Vagina (tissue), 2 donors: ENCODE measurements at regions not wholly inside any gene's neighbourhood (a gene's known extent, or its start where the extent isn't known, plus 50 kb on each side); places are given as distances from the start of the nearest gene placed in this dataset.

Experiments
- DNase-seq, 2 donors: peaks; one replicate each; pipeline ENCODE4 v3.0.0-alpha.2; 2017; ENCODE audit errors: extremely low spot score in 2 of 2
- H3K27ac ChIP-seq: fragments of 200-600 bp; sonication (generic); one replicate; pipeline ENCODE4 v1.5.1; 2019
- H3K27me3 ChIP-seq: fragments of 200-600 bp; sonication (generic); one replicate; pipeline ENCODE4 v1.5.1; 2019
- H3K36me3 ChIP-seq, 2 donors: fragments of 200-600 bp; sonication (generic); one replicate each; pipeline ENCODE4 v1.5.1; 2017 to 2019
- H3K4me1 ChIP-seq: fragments of 200-600 bp; sonication (generic); one replicate; pipeline ENCODE4 v1.5.1; 2019
- H3K4me3 ChIP-seq, 2 donors: fragments of 200-600 bp; sonication (generic); 1 replicate in 1 of 2; 2 replicates in 1 of 2; pipeline ENCODE4 v1.5.1; 2016 to 2019
- H3K9me3 ChIP-seq: fragments of 200-600 bp; sonication (generic); one replicate; pipeline ENCODE4 v1.5.1; 2019
- POLR2A ChIP-seq, 2 donors: fragments of 450-650 bp; IDR thresholded peaks; one replicate each; pipeline ENCODE4 v1.6.1; 2017; ENCODE audit warnings: antibody characterized with exemption in 2 of 2, mild to moderate bottlenecking in 2 of 2, moderate library complexity in 2 of 2
- POLR2AphosphoS5 ChIP-seq, 2 donors: sonication (generic); formaldehyde crosslinking; IDR thresholded peaks; one replicate each; pipeline ENCODE4 v1.9.0; 2017; ENCODE audit warnings: antibody characterized with exemption in 2 of 2, mild to moderate bottlenecking in 2 of 2, low read depth in 1 of 2; ENCODE audit not compliant: insufficient read depth in 1 of 2
- intact Hi-C: fragments of 100-400 bp; cut with DNase I; formaldehyde crosslinking; loops from one replicate; pipeline ENCODE4 v1.15.1; 2023
- TF ChIP-seq, protein P1 (sequence below), 3 experiments: fragments of 450-650 bp in 2 of 3; fragments of 200-600 bp in 1 of 3; sonication (generic) in 1 of 3; IDR thresholded peaks; one replicate each; pipeline ENCODE4 v1.5.1; 2017 to 2019; ENCODE audit warnings: antibody characterized with exemption in 3 of 3, mild to moderate bottlenecking in 2 of 3, moderate library complexity in 2 of 3

DNA sequence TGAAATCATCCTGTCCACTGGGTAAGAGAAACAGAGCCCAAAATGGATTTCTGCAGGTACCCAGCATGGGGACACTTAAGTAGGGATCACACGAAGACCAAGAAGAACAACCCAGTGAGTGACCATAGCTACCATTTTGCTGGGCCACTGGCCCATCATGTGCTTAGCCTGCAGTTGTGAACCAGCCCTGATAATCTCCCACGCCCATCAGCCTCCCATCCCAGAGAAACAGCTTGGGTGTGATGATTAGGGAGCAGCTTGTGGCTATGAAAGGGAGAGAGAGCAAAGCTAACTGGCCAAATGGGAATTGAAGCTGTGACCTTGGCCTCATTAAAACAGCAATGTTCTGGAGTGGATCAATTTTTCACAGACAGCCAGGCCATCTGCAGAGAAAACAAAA, 138.5 kb downstream of the SLC24A2 start:
- intact Hi-C loops = no loop called here
- Histone ChIP-seq H3K4me3 (no peak overlapping the region), H3K27me3 (no peaks in the 10 kb centered on the region), H3K36me3 (no peaks in the 10 kb centered on the region), H3K4me1 (no peaks in the 10 kb centered on the region), H3K27ac (no peak overlapping the region), H3K9me3 (no peaks in the 10 kb centered on the region)
- TF ChIP-seq POLR2A (IDR thresholded peaks at IDR 0.05) (no peak), POLR2AphosphoS5 (IDR thresholded peaks at IDR 0.05; ENCODE audit: insufficient read depth in 1 of 2, low read depth in 1 of 2) (no peak)
- TF ChIP-seq, protein P1, sequence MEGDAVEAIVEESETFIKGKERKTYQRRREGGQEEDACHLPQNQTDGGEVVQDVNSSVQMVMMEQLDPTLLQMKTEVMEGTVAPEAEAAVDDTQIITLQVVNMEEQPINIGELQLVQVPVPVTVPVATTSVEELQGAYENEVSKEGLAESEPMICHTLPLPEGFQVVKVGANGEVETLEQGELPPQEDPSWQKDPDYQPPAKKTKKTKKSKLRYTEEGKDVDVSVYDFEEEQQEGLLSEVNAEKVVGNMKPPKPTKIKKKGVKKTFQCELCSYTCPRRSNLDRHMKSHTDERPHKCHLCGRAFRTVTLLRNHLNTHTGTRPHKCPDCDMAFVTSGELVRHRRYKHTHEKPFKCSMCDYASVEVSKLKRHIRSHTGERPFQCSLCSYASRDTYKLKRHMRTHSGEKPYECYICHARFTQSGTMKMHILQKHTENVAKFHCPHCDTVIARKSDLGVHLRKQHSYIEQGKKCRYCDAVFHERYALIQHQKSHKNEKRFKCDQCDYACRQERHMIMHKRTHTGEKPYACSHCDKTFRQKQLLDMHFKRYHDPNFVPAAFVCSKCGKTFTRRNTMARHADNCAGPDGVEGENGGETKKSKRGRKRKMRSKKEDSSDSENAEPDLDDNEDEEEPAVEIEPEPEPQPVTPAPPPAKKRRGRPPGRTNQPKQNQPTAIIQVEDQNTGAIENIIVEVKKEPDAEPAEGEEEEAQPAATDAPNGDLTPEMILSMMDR (IDR thresholded peaks at IDR 0.05) = no peak
- no peak for DNase-seq

DNA sequence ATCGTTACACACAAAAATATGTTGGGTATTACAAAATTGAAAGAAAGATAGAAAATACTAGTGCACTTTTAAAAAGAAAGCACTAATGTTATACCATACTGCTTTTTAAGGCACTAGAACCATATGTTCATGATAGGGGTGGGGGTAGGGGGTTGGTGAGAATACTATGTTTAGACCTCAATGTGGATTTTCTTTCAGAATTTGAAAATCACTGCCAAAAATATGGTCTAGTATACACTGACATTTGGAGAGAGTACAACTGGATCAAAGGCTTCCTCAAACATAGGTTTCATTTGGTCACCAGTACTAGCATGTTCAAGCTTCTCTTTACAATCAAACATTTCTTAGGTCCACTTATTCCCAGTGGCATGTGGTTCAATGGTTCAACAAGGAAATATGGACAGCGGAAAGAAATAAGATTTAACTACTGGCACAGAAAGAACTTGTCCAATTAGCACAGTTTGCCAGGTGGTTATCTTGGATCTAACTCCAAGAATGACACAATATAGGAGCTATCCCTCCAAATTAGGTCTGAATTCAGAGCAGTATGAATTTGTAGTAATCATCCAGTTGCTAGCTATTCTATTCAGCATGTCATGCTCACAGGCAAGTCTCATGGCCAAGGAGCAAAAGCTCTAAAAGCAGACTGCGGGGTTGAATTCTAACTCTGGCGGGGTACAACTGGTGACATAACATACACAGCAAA, 139.3 kb downstream of the SLC24A2 start:
- TF ChIP-seq POLR2AphosphoS5 (IDR thresholded peaks at IDR 0.05; ENCODE audit: insufficient read depth in 1 of 2, low read depth in 1 of 2) = no peak
- no peak for TF ChIP-seq POLR2A (IDR thresholded peaks at IDR 0.05)
- TF ChIP-seq, protein P1 (IDR thresholded peaks at IDR 0.05) = no peak
- intact Hi-C loops = no loop called here
- DNase-seq = no peak

DNA sequence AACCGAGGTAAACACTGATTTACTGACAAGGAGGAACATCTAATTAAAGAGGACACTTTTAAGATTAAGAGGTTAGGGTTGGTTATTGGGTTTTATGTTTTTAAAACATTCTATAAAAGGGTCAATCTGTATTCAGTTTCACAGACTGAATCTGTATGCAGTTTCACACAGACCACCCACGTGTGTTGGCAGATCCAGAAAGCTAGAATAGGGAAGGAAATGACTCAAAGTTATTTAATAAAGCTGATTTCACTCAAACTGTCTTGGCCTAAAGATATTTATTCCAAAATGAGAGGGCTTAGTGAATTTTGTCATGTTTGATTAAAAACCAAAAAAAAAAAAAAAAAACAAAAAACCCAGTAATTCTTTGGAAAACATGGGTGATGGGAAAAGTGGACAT, 140.2 kb downstream of the SLC24A2 start:
- no peaks in the 10 kb centered on the region for H3K27me3 ChIP-seq
- no peak overlapping the region for H3K4me3 ChIP-seq
- no peaks in the 10 kb centered on the region for H3K9me3 ChIP-seq
- intact Hi-C loops = no loop called here
- no peaks in the 10 kb centered on the region for H3K4me1 ChIP-seq
- no peak for DNase-seq
- no peak overlapping the region for H3K27ac ChIP-seq
- TF ChIP-seq POLR2AphosphoS5 (IDR thresholded peaks at IDR 0.05; ENCODE audit: insufficient read depth in 1 of 2, low read depth in 1 of 2) = no peak
- TF ChIP-seq, protein P1 (IDR thresholded peaks at IDR 0.05) = no peak
- TF ChIP-seq POLR2A (IDR thresholded peaks at IDR 0.05) = no peak
- H3K36me3 ChIP-seq = no peaks in the 10 kb centered on the region

More for the DNA sequence above, 139.3 kb downstream of the SLC24A2 start:
- Histone ChIP-seq H3K4me3 (no peak overlapping the region), H3K9me3 (no peaks in the 10 kb centered on the region), H3K4me1 (no peaks in the 10 kb centered on the region), H3K27me3 (no peaks in the 10 kb centered on the region), H3K27ac (no peak overlapping the region), H3K36me3 (no peaks in the 10 kb centered on the region)

DNA sequence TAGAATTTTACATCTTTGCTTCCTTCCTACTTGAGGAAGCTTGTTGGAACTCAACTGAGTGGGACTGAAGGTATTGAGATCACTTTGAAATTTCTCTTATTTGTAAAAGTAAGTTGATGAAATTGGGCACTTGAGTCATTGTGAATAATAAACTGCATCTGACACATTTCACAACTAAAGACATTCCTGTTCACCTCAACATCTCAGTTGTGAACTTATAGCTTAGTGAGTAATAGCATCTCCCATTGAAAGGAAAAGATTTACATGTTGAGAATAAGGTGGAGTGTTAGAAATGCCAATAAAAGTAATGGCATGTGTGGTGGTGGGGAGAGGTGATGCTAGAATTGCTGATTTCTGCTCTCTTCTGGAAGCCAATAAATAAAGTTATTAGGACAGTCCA, 145.0 kb downstream of the SLC24A2 start:
- Histone ChIP-seq H3K36me3 (no peaks in the 10 kb centered on the region), H3K27me3 (no peaks in the 10 kb centered on the region), H3K4me1 (no peaks in the 10 kb centered on the region), H3K27ac (no peak overlapping the region), H3K4me3 (no peak overlapping the region), H3K9me3 (no peaks in the 10 kb centered on the region)
- DNase-seq = no peak
- intact Hi-C loops = no loop called here
- TF ChIP-seq POLR2A (IDR thresholded peaks at IDR 0.05) (no peak), POLR2AphosphoS5 (IDR thresholded peaks at IDR 0.05; ENCODE audit: insufficient read depth in 1 of 2, low read depth in 1 of 2) (no peak)
- TF ChIP-seq, protein P1 (IDR thresholded peaks at IDR 0.05) = no peak

DNA sequence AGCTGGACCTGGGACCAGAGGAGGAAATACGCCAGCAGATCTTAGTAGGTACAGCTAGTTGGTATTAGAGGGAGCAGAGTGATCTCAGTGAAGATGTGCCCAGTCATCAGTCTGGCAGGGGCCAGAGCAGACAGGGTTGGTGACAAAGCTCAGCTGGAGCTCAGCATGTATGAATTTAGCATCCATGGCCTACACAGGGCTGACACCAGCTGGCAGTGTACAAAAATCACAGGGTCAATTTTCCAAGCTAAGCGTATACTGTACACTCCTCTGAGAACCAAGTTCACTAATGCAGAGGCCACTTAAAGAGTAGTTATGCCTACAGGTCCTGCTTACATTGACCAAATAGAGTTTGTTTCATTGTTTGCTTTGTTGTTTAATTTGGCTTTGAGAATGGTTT, 146.6 kb downstream of the SLC24A2 start:
- no peaks in the 10 kb centered on the region for H3K36me3 ChIP-seq
- TF ChIP-seq, protein P1 (IDR thresholded peaks at IDR 0.05) = no peak
- TF ChIP-seq POLR2A (IDR thresholded peaks at IDR 0.05) (no peak), POLR2AphosphoS5 (IDR thresholded peaks at IDR 0.05; ENCODE audit: insufficient read depth in 1 of 2, low read depth in 1 of 2) (no peak)
- no peak for DNase-seq
- H3K9me3 ChIP-seq = no peaks in the 10 kb centered on the region
- H3K4me3 ChIP-seq = no peak overlapping the region
- H3K27me3 ChIP-seq = no peaks in the 10 kb centered on the region
- H3K27ac ChIP-seq = no peak overlapping the region
- intact Hi-C loops = no loop called here
- H3K4me1 ChIP-seq = no peaks in the 10 kb centered on the region
